ENCODE measurements at regions not wholly inside any gene's neighbourhood (a gene's known extent, or its start where the extent isn't known, plus 50 kb on each side); places are given as distances from the start of the nearest gene placed in this dataset.

GRCh38 chr1:166330096-166330495, 163.3 kb upstream of the FAM78B start:
- no peak overlapping the region for H3K27ac ChIP-seq (ENCODE audit: low read depth, low read length)
- H3K79me2 ChIP-seq (ENCODE audit: insufficient read depth, low read length), result no peaks in the 10 kb centered on the region
- no peak overlapping the region for H3K9ac ChIP-seq (ENCODE audit: low read length)
- Mint-ChIP-seq H3K27me3 (ENCODE audit: low read depth, unreplicated experiment) (peaks cover 4% of the 10 kb centered on the region), H3K4me1 (ENCODE audit: low read depth, unreplicated experiment) (no peaks in the 10 kb centered on the region), H3K4me3 (ENCODE audit: unreplicated experiment) (no peak overlapping the region), H3K36me3 (ENCODE audit: low read depth, unreplicated experiment) (no peaks in the 10 kb centered on the region), H3K9me3 (ENCODE audit: unreplicated experiment) (no peaks in the 10 kb centered on the region), H3K27ac (ENCODE audit: unreplicated experiment) (no peak overlapping the region)
- no peaks in the 10 kb centered on the region for H3K4me1 ChIP-seq (ENCODE audit: insufficient read depth, low read length)
- H3K27me3 ChIP-seq (ENCODE audit: insufficient read depth, low read length), result no peaks in the 10 kb centered on the region
- no peaks in the 10 kb centered on the region for H3K36me3 ChIP-seq (ENCODE audit: insufficient read depth, low read length)
- no peak for TF ChIP-seq CTCF (IDR thresholded peaks at IDR 0.05; ENCODE audit: insufficient read depth, low read depth, low read length)
- TF ChIP-seq EZH2 (IDR thresholded peaks at IDR 0.05; ENCODE audit: insufficient read depth, low read length), result no peak
- no peak overlapping the region for H3K4me2 ChIP-seq (ENCODE audit: low read length)
- H3K4me3 ChIP-seq (ENCODE audit: insufficient read depth, low read depth, low read length), result no peak overlapping the region
- DNase-seq (ENCODE audit: low read depth), result no peak
- H2AFZ ChIP-seq (ENCODE audit: low read depth, low read length), result no peak overlapping the region
- no peaks in the 10 kb centered on the region for H3K9me3 ChIP-seq (ENCODE audit: insufficient read depth, low read depth, low read length)
- FAIRE-seq, result no peak
- no peaks in the 10 kb centered on the region for H4K20me1 ChIP-seq (ENCODE audit: insufficient read depth, low read length)

GRCh38 chr1:166338105-166338504, 171.3 kb upstream of the FAM78B start:
- H3K4me2 ChIP-seq (ENCODE audit: low read length), result no peak overlapping the region
- Mint-ChIP-seq H3K4me1 (ENCODE audit: low read depth, unreplicated experiment) (no peaks in the 10 kb centered on the region), H3K27me3 (ENCODE audit: low read depth, unreplicated experiment) (peaks cover 4% of the 10 kb centered on the region), H3K36me3 (ENCODE audit: low read depth, unreplicated experiment) (no peaks in the 10 kb centered on the region), H3K27ac (ENCODE audit: unreplicated experiment) (no peak overlapping the region), H3K4me3 (ENCODE audit: unreplicated experiment) (no peak overlapping the region), H3K9me3 (ENCODE audit: unreplicated experiment) (peaks cover 1% of the 10 kb centered on the region)
- H3K4me3 ChIP-seq (ENCODE audit: insufficient read depth, low read depth, low read length), result no peak overlapping the region
- H3K36me3 ChIP-seq (ENCODE audit: insufficient read depth, low read length), result no peaks in the 10 kb centered on the region
- H3K4me1 ChIP-seq (ENCODE audit: insufficient read depth, low read length), result no peaks in the 10 kb centered on the region
- H2AFZ ChIP-seq (ENCODE audit: low read depth, low read length), result no peak overlapping the region
- no peaks in the 10 kb centered on the region for H4K20me1 ChIP-seq (ENCODE audit: insufficient read depth, low read length)
- H3K27ac ChIP-seq (ENCODE audit: low read depth, low read length), result no peak overlapping the region
- no peaks in the 10 kb centered on the region for H3K79me2 ChIP-seq (ENCODE audit: insufficient read depth, low read length)
- no peak for DNase-seq (ENCODE audit: low read depth)
- FAIRE-seq, result no peak
- no peaks in the 10 kb centered on the region for H3K9me3 ChIP-seq (ENCODE audit: insufficient read depth, low read depth, low read length)
- no peak for TF ChIP-seq CTCF (IDR thresholded peaks at IDR 0.05; ENCODE audit: insufficient read depth, low read depth, low read length)
- H3K9ac ChIP-seq (ENCODE audit: low read length), result no peak overlapping the region
- H3K27me3 ChIP-seq (ENCODE audit: insufficient read depth, low read length), result no peaks in the 10 kb centered on the region

GRCh38 chr1:166340709-166341108, 173.9 kb upstream of the FAM78B start:
- Mint-ChIP-seq H3K36me3 (ENCODE audit: low read depth, unreplicated experiment) (no peaks in the 10 kb centered on the region), H3K4me3 (ENCODE audit: unreplicated experiment) (no peak overlapping the region)

More at GRCh38 chr1:166340709-166341108, 173.9 kb upstream of the FAM78B start:
- Histone ChIP-seq H3K4me2 (ENCODE audit: low read length) (no peak overlapping the region), H3K9me3 (ENCODE audit: insufficient read depth, low read depth, low read length) (no peaks in the 10 kb centered on the region), H3K36me3 (ENCODE audit: insufficient read depth, low read length) (no peaks in the 10 kb centered on the region), H4K20me1 (ENCODE audit: insufficient read depth, low read length) (no peaks in the 10 kb centered on the region), H2AFZ (ENCODE audit: low read depth, low read length) (no peak overlapping the region), H3K27ac (ENCODE audit: low read depth, low read length) (no peak overlapping the region), H3K4me3 (ENCODE audit: insufficient read depth, low read depth, low read length) (no peak overlapping the region), H3K27me3 (ENCODE audit: insufficient read depth, low read length) (no peaks in the 10 kb centered on the region), H3K9ac (ENCODE audit: low read length) (no peak overlapping the region), H3K4me1 (ENCODE audit: insufficient read depth, low read length) (no peaks in the 10 kb centered on the region), H3K79me2 (ENCODE audit: insufficient read depth, low read length) (no peaks in the 10 kb centered on the region)
- DNase-seq (ENCODE audit: low read depth), result no peak
- Mint-ChIP-seq H3K4me1 (ENCODE audit: low read depth, unreplicated experiment) (no peaks in the 10 kb centered on the region), H3K27me3 (ENCODE audit: low read depth, unreplicated experiment) (peaks cover 4% of the 10 kb centered on the region), H3K9me3 (ENCODE audit: unreplicated experiment) (peaks cover 1% of the 10 kb centered on the region), H3K27ac (ENCODE audit: unreplicated experiment) (no peak overlapping the region)
- no peak for FAIRE-seq
- no peak for TF ChIP-seq CTCF (IDR thresholded peaks at IDR 0.05; ENCODE audit: insufficient read depth, low read depth, low read length)
- no peak for TF ChIP-seq EZH2 (IDR thresholded peaks at IDR 0.05; ENCODE audit: insufficient read depth, low read length)
